ENCODE measurements at regions not wholly inside any gene's neighbourhood (a gene's known extent, or its start where the extent isn't known, plus 50 kb on each side); places are given as distances from the start of the nearest gene placed in this dataset.
"Not testable (repeated sequence)": the region's sequence is repeated elsewhere in the genome, so short reads cannot be mapped to it uniquely, and the experiment has no call there.

DNA sequence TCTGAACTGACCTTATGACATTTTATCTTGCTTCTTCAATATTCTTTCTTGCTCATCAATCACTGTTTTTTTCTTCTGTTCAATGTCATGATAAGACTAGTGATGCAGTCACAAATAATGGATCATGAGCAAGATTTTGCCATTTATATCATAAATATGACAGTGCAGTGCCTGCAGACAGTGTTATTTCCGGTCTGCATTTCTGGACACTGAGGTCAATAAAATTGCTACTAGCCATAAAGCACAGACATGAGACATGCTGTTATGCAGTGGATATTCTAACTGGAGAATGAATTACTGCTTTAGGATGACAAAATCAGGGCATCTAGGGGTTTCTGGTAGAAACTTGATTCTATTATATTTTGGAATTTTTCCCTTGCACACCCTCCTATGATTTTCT, 1509.7 kb upstream of the LRRTM3 start:
- TF ChIP-seq, protein P1, sequence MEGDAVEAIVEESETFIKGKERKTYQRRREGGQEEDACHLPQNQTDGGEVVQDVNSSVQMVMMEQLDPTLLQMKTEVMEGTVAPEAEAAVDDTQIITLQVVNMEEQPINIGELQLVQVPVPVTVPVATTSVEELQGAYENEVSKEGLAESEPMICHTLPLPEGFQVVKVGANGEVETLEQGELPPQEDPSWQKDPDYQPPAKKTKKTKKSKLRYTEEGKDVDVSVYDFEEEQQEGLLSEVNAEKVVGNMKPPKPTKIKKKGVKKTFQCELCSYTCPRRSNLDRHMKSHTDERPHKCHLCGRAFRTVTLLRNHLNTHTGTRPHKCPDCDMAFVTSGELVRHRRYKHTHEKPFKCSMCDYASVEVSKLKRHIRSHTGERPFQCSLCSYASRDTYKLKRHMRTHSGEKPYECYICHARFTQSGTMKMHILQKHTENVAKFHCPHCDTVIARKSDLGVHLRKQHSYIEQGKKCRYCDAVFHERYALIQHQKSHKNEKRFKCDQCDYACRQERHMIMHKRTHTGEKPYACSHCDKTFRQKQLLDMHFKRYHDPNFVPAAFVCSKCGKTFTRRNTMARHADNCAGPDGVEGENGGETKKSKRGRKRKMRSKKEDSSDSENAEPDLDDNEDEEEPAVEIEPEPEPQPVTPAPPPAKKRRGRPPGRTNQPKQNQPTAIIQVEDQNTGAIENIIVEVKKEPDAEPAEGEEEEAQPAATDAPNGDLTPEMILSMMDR (IDR thresholded peaks at IDR 0.05; ENCODE audit: borderline replicate concordance, insufficient read depth, low read depth, low read length) = no peak
- no peak overlapping the region for H3K4me3 ChIP-seq (ENCODE audit: low read depth, low read length)

DNA sequence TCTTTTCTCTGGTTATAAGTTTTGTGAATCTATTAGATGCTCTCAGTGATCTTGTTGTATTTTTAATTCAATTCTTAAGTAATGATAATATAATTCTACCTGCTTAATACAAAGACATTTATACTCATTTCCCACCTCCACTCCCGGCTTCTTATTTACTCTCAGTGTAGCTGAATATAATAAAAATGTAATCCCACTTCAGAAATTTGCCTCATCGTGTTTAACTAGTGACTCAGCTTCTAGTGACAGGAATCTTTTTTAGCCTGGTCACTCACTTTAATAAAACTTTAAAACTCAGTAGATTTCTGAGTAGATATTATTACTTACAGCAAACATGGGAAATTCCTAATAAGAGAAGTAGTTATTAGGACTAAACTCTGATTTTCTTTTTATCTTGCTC, 1506.2 kb upstream of the LRRTM3 start:
- TF ChIP-seq, protein P1 (IDR thresholded peaks at IDR 0.05; ENCODE audit: borderline replicate concordance, insufficient read depth, low read depth, low read length) = no peak

DNA sequence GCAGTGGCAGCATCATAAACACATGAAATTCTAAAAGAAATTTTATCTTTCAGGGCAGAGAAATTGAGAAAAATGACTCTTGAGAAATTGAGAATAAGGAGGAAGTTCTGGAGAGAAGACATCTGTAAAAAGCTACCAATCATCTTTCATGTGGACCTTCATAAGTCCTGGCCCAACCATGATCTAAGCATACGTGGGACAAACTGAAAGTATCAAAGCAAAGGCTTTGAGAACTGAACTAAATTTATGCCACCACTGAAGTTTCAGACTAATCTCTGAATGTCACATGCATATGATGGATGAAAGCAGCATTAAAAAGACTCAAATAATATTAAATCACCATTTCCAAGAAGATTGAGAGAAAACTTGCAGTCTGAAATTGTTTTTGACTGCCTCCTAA, 1502.8 kb upstream of the LRRTM3 start:
- TF ChIP-seq, protein P1 (IDR thresholded peaks at IDR 0.05; ENCODE audit: borderline replicate concordance, insufficient read depth, low read depth, low read length) = no peak
- no peak overlapping the region for H3K4me3 ChIP-seq (ENCODE audit: low read depth, low read length)

More for the DNA sequence above, 1506.2 kb upstream of the LRRTM3 start:
- no peak overlapping the region for H3K4me3 ChIP-seq (ENCODE audit: low read depth, low read length)

DNA sequence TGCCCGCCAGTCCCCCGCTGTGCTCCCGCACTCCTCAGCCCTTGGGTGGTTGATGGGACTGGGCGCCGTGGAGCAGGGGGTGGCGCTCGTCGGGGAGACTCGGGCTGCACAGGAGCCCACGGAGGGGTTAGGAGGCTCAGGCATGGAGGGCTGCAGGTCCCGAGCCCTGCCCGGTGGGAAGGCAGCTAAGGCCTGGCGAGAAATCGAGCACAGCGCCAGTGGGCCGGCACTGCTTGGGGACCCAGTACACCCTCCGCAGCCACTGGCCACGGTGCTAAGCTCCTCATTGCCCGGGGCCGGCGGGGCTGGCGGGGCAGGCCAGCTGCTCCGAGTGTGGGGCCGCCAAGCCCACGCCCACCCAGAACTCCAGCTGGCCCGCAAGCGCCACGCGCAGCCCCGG, 1496.5 kb upstream of the LRRTM3 start:
- H3K4me3 ChIP-seq (ENCODE audit: low read depth, low read length) = not testable (repeated sequence)

DNA sequence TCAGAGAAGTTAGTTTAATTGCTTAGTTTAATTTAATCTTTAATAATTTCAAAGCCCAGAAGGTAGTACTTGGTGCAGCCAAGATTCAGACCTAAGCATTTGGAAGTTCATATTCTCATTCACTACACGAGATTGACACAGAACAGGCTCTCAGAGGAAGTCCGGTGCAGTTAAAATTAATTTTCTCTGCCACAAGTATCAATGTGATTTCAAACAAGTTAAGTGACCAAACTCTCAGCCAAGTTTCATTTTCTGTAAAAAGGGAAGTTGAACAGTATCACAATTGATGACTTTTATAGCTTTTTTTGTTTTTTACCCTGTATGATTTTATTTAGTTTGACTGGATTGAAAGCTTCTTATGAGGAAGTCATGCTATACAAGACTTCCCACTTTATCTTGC, 1494.9 kb upstream of the LRRTM3 start:
- TF ChIP-seq, protein P1 (IDR thresholded peaks at IDR 0.05; ENCODE audit: borderline replicate concordance, insufficient read depth, low read depth, low read length) = no peak
- no peak overlapping the region for H3K4me3 ChIP-seq (ENCODE audit: low read depth, low read length)

DNA sequence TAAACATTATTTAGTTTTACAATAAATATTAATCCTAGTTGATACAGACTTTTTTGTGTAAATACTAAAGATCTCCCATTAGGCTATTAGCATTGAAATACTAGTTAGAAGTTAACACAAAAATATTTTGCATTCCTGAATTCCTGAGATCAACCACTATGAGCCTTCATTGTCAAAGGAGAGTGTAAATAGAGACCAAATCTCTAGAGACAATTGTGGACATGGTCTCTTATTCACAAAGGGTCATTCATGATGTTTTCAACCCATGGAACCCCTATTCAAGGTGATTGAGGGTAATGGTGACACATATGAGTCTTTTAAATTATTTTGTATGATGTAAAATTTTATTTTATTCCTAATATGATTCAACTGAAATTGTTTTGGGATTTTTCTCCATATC, 1454.8 kb upstream of the LRRTM3 start:
- H3K4me3 ChIP-seq (ENCODE audit: low read depth, low read length) = no peak overlapping the region
- TF ChIP-seq, protein P1 (IDR thresholded peaks at IDR 0.05; ENCODE audit: borderline replicate concordance, insufficient read depth, low read depth, low read length) = no peak

DNA sequence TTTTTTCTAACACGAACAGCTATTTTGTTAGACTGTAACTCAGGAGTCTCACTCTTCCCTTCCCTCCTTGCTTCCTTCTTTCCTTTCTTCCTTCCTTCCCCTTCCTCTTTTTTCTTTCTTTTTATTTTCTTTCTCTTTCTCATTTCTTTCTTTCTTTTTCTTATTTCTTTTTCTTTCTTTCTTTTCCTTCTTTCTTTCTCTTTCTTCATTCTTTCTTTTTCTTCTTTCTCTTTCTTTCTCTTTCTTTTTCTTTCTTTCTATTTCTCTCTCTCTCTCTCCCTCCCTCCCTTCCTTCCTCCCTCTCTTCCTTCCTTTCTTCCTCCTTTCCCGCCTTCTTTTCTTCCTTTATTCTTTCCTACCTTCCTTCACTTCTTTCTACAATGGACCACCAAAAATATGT, 1443.0 kb upstream of the LRRTM3 start:
- TF ChIP-seq, protein P1 (IDR thresholded peaks at IDR 0.05; ENCODE audit: borderline replicate concordance, insufficient read depth, low read depth, low read length) = no peak
- no peak overlapping the region for H3K4me3 ChIP-seq (ENCODE audit: low read depth, low read length)

DNA sequence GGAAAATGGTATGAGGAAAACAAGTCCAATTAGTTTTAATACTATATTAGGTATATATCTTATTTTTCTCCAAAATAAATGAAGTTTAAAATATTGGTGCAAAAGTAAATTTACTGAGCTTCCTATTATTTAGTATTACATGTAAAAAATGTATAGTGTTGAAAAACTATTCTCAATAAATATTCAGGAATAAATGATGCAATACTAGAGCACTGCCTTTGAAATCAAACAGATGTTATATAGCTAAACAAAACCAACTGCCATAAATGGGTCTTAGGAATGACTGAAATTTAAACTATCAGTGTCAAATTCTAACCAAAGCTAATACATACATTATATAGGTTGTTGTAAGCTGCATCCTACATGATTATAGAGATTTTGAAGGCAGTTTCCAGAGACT, 1434.0 kb upstream of the LRRTM3 start:
- TF ChIP-seq, protein P1 (IDR thresholded peaks at IDR 0.05; ENCODE audit: borderline replicate concordance, insufficient read depth, low read depth, low read length) = no peak
- no peak overlapping the region for H3K4me3 ChIP-seq (ENCODE audit: low read depth, low read length)

Data from GM12875 (cell line).